ENCODE measurements at regions not wholly inside any gene's neighbourhood (a gene's known extent, or its start where the extent isn't known, plus 50 kb on each side); places are given as distances from the start of the nearest gene placed in this dataset.

GRCh38 chr12:69027411-69027881 lies 94.5 kb upstream of the CPM start:
- Histone ChIP-seq H3K9me3 (no peaks in the 10 kb centered on the region), H3K9ac (no peak overlapping the region), H3K4me2 (no peak overlapping the region), H4K20me1 (no peaks in the 10 kb centered on the region), H3K4me3 (no peak overlapping the region), H3K27me3 (no peaks in the 10 kb centered on the region), H3K36me3 (no peaks in the 10 kb centered on the region), H3K27ac (no peak overlapping the region), H3K4me1 (no peaks in the 10 kb centered on the region)
- no peak for TF ChIP-seq Cebpa-rat (IDR thresholded peaks at IDR 0.05)

- no peaks in the 10 kb centered on the region for H4K20me1 ChIP-seq
Measured at GRCh38 chr12:69028941-69029729, 96.2 kb upstream of the CPM start.

GRCh38 chr12:69030321-69030720 lies 97.3 kb upstream of the CPM start:
- TF ChIP-seq Cebpa-rat (IDR thresholded peaks at IDR 0.05), result no peak
- H4K20me1 ChIP-seq, result no peaks in the 10 kb centered on the region
- H3K4me2 ChIP-seq, result no peak overlapping the region

More at GRCh38 chr12:69028941-69029729, 96.2 kb upstream of the CPM start:
- no peaks in the 10 kb centered on the region for H3K27me3 ChIP-seq
- H3K4me1 ChIP-seq, result no peaks in the 10 kb centered on the region
- H3K36me3 ChIP-seq, result no peaks in the 10 kb centered on the region
- no peak for TF ChIP-seq Cebpa-rat (IDR thresholded peaks at IDR 0.05)
- no peaks in the 10 kb centered on the region for H3K9me3 ChIP-seq
- H3K9ac ChIP-seq, result no peak overlapping the region
- no peak overlapping the region for H3K4me3 ChIP-seq
- no peak overlapping the region for H3K4me2 ChIP-seq
- H3K27ac ChIP-seq, result no peak overlapping the region

GRCh38 chr12:69036533-69036932 lies 103.6 kb upstream of the CPM start:
- Histone ChIP-seq H4K20me1 (no peaks in the 10 kb centered on the region), H3K9me3 (no peaks in the 10 kb centered on the region), H3K4me1 (no peaks in the 10 kb centered on the region), H3K4me3 (no peak overlapping the region), H3K9ac (no peak overlapping the region), H3K27me3 (no peaks in the 10 kb centered on the region), H3K36me3 (no peaks in the 10 kb centered on the region), H3K4me2 (no peak overlapping the region), H3K27ac (no peak overlapping the region)
- no peak for TF ChIP-seq Cebpa-rat (IDR thresholded peaks at IDR 0.05)

More at GRCh38 chr12:69030321-69030720, 97.3 kb upstream of the CPM start:
- no peaks in the 10 kb centered on the region for H3K9me3 ChIP-seq
- no peaks in the 10 kb centered on the region for H3K4me1 ChIP-seq
- H3K27me3 ChIP-seq, result no peaks in the 10 kb centered on the region
- H3K36me3 ChIP-seq, result no peaks in the 10 kb centered on the region
- H3K4me3 ChIP-seq, result no peak overlapping the region
- H3K9ac ChIP-seq, result no peak overlapping the region
- no peak overlapping the region for H3K27ac ChIP-seq

GRCh38 chr12:69036999-69037398 lies 104.0 kb upstream of the CPM start:
- no peak overlapping the region for H3K27ac ChIP-seq
- no peak for TF ChIP-seq Cebpa-rat (IDR thresholded peaks at IDR 0.05)
- H3K27me3 ChIP-seq, result no peaks in the 10 kb centered on the region
- H3K36me3 ChIP-seq, result no peaks in the 10 kb centered on the region
- no peaks in the 10 kb centered on the region for H3K4me1 ChIP-seq
- no peaks in the 10 kb centered on the region for H4K20me1 ChIP-seq
- no peak overlapping the region for H3K4me2 ChIP-seq
- no peaks in the 10 kb centered on the region for H3K9me3 ChIP-seq
- H3K9ac ChIP-seq, result no peak overlapping the region
- no peak overlapping the region for H3K4me3 ChIP-seq

GRCh38 chr12:69039911-69040310 lies 106.9 kb upstream of the CPM start:
- Histone ChIP-seq H3K9me3 (no peaks in the 10 kb centered on the region), H3K36me3 (no peaks in the 10 kb centered on the region), H3K27me3 (no peaks in the 10 kb centered on the region), H3K9ac (no peak overlapping the region), H3K4me1 (no peaks in the 10 kb centered on the region), H4K20me1 (no peaks in the 10 kb centered on the region), H3K27ac (no peak overlapping the region), H3K4me3 (no peak overlapping the region), H3K4me2 (no peak overlapping the region)
- no peak for TF ChIP-seq Cebpa-rat (IDR thresholded peaks at IDR 0.05)

GRCh38 chr12:69042557-69042956 lies 109.6 kb upstream of the CPM start:
- Histone ChIP-seq H3K27me3 (no peaks in the 10 kb centered on the region), H3K36me3 (no peaks in the 10 kb centered on the region), H3K4me1 (no peaks in the 10 kb centered on the region), H3K4me2 (no peak overlapping the region), H3K27ac (no peak overlapping the region), H3K9me3 (no peaks in the 10 kb centered on the region), H3K9ac (no peak overlapping the region), H3K4me3 (no peak overlapping the region), H4K20me1 (no peaks in the 10 kb centered on the region)
- TF ChIP-seq Cebpa-rat (IDR thresholded peaks at IDR 0.05), result no peak

- H3K4me3 ChIP-seq, result no peak overlapping the region
- no peaks in the 10 kb centered on the region for H3K4me1 ChIP-seq
- no peak overlapping the region for H3K9ac ChIP-seq
- H4K20me1 ChIP-seq, result no peaks in the 10 kb centered on the region
- H3K9me3 ChIP-seq, result no peaks in the 10 kb centered on the region
- H3K4me2 ChIP-seq, result no peak overlapping the region
- H3K27me3 ChIP-seq, result no peaks in the 10 kb centered on the region
- H3K27ac ChIP-seq, result no peak overlapping the region
- TF ChIP-seq Cebpa-rat (IDR thresholded peaks at IDR 0.05), result no peak
- no peaks in the 10 kb centered on the region for H3K36me3 ChIP-seq
Measured at GRCh38 chr12:69042970-69043369, 110.0 kb upstream of the CPM start.

GRCh38 chr12:69044887-69045286 lies 111.9 kb upstream of the CPM start:
- H3K4me2 ChIP-seq, result no peak overlapping the region
- no peak for TF ChIP-seq Cebpa-rat (IDR thresholded peaks at IDR 0.05)
- no peaks in the 10 kb centered on the region for H3K27me3 ChIP-seq
- no peak overlapping the region for H3K27ac ChIP-seq
- no peak overlapping the region for H3K9ac ChIP-seq
- H3K36me3 ChIP-seq, result no peaks in the 10 kb centered on the region
- H3K9me3 ChIP-seq, result no peaks in the 10 kb centered on the region
- no peaks in the 10 kb centered on the region for H3K4me1 ChIP-seq
- H4K20me1 ChIP-seq, result no peaks in the 10 kb centered on the region
- H3K4me3 ChIP-seq, result no peak overlapping the region

GRCh38 chr12:69045430-69045829 lies 112.5 kb upstream of the CPM start:
- Histone ChIP-seq H3K27ac (no peak overlapping the region), H3K27me3 (no peaks in the 10 kb centered on the region), H3K9ac (no peak overlapping the region), H3K36me3 (no peaks in the 10 kb centered on the region), H4K20me1 (no peaks in the 10 kb centered on the region), H3K9me3 (no peaks in the 10 kb centered on the region), H3K4me3 (no peak overlapping the region), H3K4me2 (no peak overlapping the region), H3K4me1 (no peaks in the 10 kb centered on the region)
- TF ChIP-seq Cebpa-rat (IDR thresholded peaks at IDR 0.05), result no peak

Data from BLaER1 (cell line).